A549 (cell line): ENCODE measurements at regions not wholly inside any gene's neighbourhood (a gene's known extent, or its start where the extent isn't known, plus 50 kb on each side); places are given as distances from the start of the nearest gene placed in this dataset.

Experiments
- ATAC-seq, 2 experiments: fragments of 200-7000 bp in 1 of 2; fragments of >200 bp in 1 of 2; cut with Nextera tagmentation in 1 of 2; cut with Tn5 transposase in 1 of 2; 3 replicates each; pipeline versions ENCODE4 v1.8.0 to v1.9.1; 2018 to 2020; ENCODE audit warnings: mild to moderate bottlenecking in 1 of 2, moderate library complexity in 1 of 2
- CTCF ChIA-PET: fragments of 300-600 bp; sonication (Branson Sonifier 250); formaldehyde crosslinking; extraction: SDS; loops from one replicate; lab custom pipeline; 2021; ENCODE audit warnings: antibody characterized with exemption, inconsistent platforms; lab: Yijun Ruan, JAX
- POLR2A ChIA-PET: fragments of 350-600 bp; formaldehyde crosslinking; extraction: SDS; loops from one replicate; lab custom pipeline; 2021; ENCODE audit warnings: antibody characterized with exemption, inconsistent platforms; lab: Yijun Ruan, JAX
- DNase-seq, 2 experiments: peaks; one replicate each; pipeline versions ENCODE4 v3.0.0 to v3.0.0-alpha.2; 2011 to 2016; ENCODE audit warnings: low read depth in 1 of 2, low spot score in 1 of 2
- FAIRE-seq: peaks from 2 replicates; lab custom pipeline; 2011; peaks lifted over from hg19 to GRCh38; lab: Jason Lieb, UNC
- H3K27ac ChIP-seq, 2 experiments: fragments of >200 bp; sonication (Bioruptor Twin); formaldehyde crosslinking; 3 replicates each; pipeline ENCODE4 v1.5.1; 2016 to 2017
- H3K4me1 ChIP-seq: fragments of >200 bp; sonication (Bioruptor Twin); formaldehyde crosslinking; 3 replicates; pipeline ENCODE4 v1.6.1; 2016
- H3K4me2 ChIP-seq: fragments of >200 bp; sonication (Bioruptor Twin); formaldehyde crosslinking; 3 replicates; pipeline ENCODE4 v1.6.1; 2016
- H3K4me3 ChIP-seq: fragments of >200 bp; sonication (Bioruptor Twin); formaldehyde crosslinking; 3 replicates; pipeline ENCODE4 v1.5.1; 2016
- H3K9me3 ChIP-seq: fragments of >200 bp; sonication (Bioruptor Twin); formaldehyde crosslinking; 3 replicates; pipeline ENCODE4 v1.6.1; 2016
- BHLHE40 ChIP-seq: IDR thresholded peaks from 2 replicates; pipeline ENCODE4 v1.6.1; 2012; ENCODE audit warnings: low read depth, low read length, inconsistent platforms
- CBX2 ChIP-seq: fragments of 200-600 bp; sonication (generic); IDR thresholded peaks from 2 replicates; pipeline ENCODE4 v1.6.1; 2016; ENCODE audit warnings: low read depth, mild to moderate bottlenecking, borderline replicate concordance
- CBX8 ChIP-seq: fragments of 200-600 bp; sonication (generic); IDR thresholded peaks from 2 replicates; pipeline ENCODE4 v1.6.1; 2016
- CHD2 ChIP-seq: fragments of 150-350 bp; IDR thresholded peaks from 2 replicates; pipeline ENCODE4 v1.6.1; 2014; ENCODE audit warnings: low read length; ENCODE audit not compliant: partially characterized antibody
- EP300 ChIP-seq, 2 experiments: fragments of >200 bp; sonication (Bioruptor Twin); formaldehyde crosslinking; IDR thresholded peaks; 2 replicates in 1 of 2; 3 replicates in 1 of 2; pipeline ENCODE4 v1.6.1; 2016 to 2017
- FOSL2 ChIP-seq, 2 experiments: fragments of 450-650 bp in 1 of 2; fragments of >200 bp in 1 of 2; sonication (Bioruptor Twin) in 1 of 2; formaldehyde crosslinking; IDR thresholded peaks; 2 replicates each; pipeline versions ENCODE4 v1.5.0 to v1.6.1; 2016 to 2020; ENCODE audit warnings: mild to moderate bottlenecking in 1 of 2, moderate library complexity in 1 of 2
- GATA3 ChIP-seq: IDR thresholded peaks from 2 replicates; pipeline ENCODE4 v1.6.1; 2012; ENCODE audit warnings: borderline replicate concordance
- HDAC2 ChIP-seq: fragments of 200-600 bp; sonication (generic); IDR thresholded peaks from 2 replicates; pipeline ENCODE4 v1.6.1; 2016
- HOXB13 ChIP-seq: fragments of 250-450 bp; sonication (Bioruptor Pico); IDR thresholded peaks from 2 replicates; pipeline ENCODE4 v1.5.0; 2020; ENCODE audit warnings: low read depth, mild to moderate bottlenecking, moderate library complexity
- HOXB5 ChIP-seq: fragments of 250-450 bp; sonication (Bioruptor Pico); IDR thresholded peaks from 2 replicates; pipeline ENCODE4 v1.5.0; 2020; ENCODE audit warnings: mild to moderate bottlenecking, moderate library complexity
- KDM1A ChIP-seq: fragments of 200-600 bp; sonication (generic); IDR thresholded peaks from 2 replicates; pipeline ENCODE4 v1.6.1; 2016; ENCODE audit warnings: low read depth, mild to moderate bottlenecking
- MAX ChIP-seq: IDR thresholded peaks from 2 replicates; pipeline ENCODE4 v1.6.1; 2012
- MAZ ChIP-seq: fragments of 150-350 bp; IDR thresholded peaks from 2 replicates; pipeline ENCODE4 v1.6.1; 2014; ENCODE audit warnings: antibody characterized with exemption, low read depth, low read length, borderline replicate concordance
- NFE2L2 ChIP-seq: fragments of 150-350 bp; conservative IDR thresholded peaks from 2 replicates; pipeline ENCODE4 v1.6.1; 2014; ENCODE audit warnings: low read length
- PBX3 ChIP-seq: IDR thresholded peaks from 2 replicates; pipeline ENCODE4 v1.6.1; 2012
- PHF8 ChIP-seq: fragments of 200-600 bp; sonication (generic); IDR thresholded peaks from 2 replicates; pipeline ENCODE4 v1.6.1; 2016; ENCODE audit warnings: low read depth, mild to moderate bottlenecking, antibody characterized with exemption, moderate library complexity, borderline replicate concordance
- RCOR1 ChIP-seq: fragments of 150-350 bp; IDR thresholded peaks from 2 replicates; pipeline ENCODE4 v1.6.1; 2014; ENCODE audit warnings: antibody characterized with exemption, low read length, low read depth
- REST ChIP-seq: fragments of 200-600 bp; sonication (generic); IDR thresholded peaks from 2 replicates; pipeline ENCODE4 v1.6.1; 2016; ENCODE audit warnings: antibody characterized with exemption, mild to moderate bottlenecking, moderate library complexity
- RNF2 ChIP-seq: fragments of 200-600 bp; sonication (generic); IDR thresholded peaks from 2 replicates; pipeline ENCODE4 v1.6.1; 2016; ENCODE audit warnings: low read depth, mild to moderate bottlenecking, antibody characterized with exemption, moderate library complexity, borderline replicate concordance
- SMC3 ChIP-seq: fragments of >200 bp; sonication (Bioruptor Twin); formaldehyde crosslinking; IDR thresholded peaks from 3 replicates; pipeline ENCODE4 v1.6.1; 2018; ENCODE audit warnings: inconsistent platforms
- TP53 ChIP-seq: fragments of 250-450 bp; sonication (Bioruptor Pico); IDR thresholded peaks from 2 replicates; pipeline ENCODE4 v1.5.0; 2021; ENCODE audit warnings: mild to moderate bottlenecking, moderate library complexity
- ZFP36 ChIP-seq: fragments of 450-650 bp; IDR thresholded peaks from 2 replicates; pipeline ENCODE4 v1.6.1; 2014; ENCODE audit warnings: borderline replicate concordance; ENCODE audit not compliant: partially characterized antibody
- WGBS: methylation state at CpG from one replicate; pipeline ENCODE4 v1.1.6; 2017; ENCODE audit errors: missing lambda C conversion rate; 5-methylcytosine and 5-hydroxymethylcytosine counted together

- peak overlapping the region in 1 of 2 experiments; percentile 51; a peak in 2 of 6 replicates for H3K27ac ChIP-seq
- H3K4me3 ChIP-seq, result no peak overlapping the region
- H3K4me1 ChIP-seq, result 0 out of 3 replicates have a peak, but pooled peaks cover 4% of the 10 kb centered on the region
- H3K4me2 ChIP-seq, result 0 out of 3 replicates have a peak overlapping the region, but pooled peaks have one; percentile 12
- 0 out of 3 replicates have a peak, but pooled peaks cover 3% of the 10 kb centered on the region for H3K9me3 ChIP-seq
- peak; percentile 43 to 62; a peak in 2 of 6 replicates for ATAC-seq
- 39% methylated on average over 3 of the region's 3 CpGs for WGBS
- POLR2A ChIA-PET, result no interaction called here
- CTCF ChIA-PET, result no interaction called here
- no peak for TF ChIP-seq HOXB5 (CRISPR knock-in tag)
- no peak for TF ChIP-seq FOSL2 (IDR thresholded peaks at IDR 0.05)
- TF ChIP-seq FOSL2 (CRISPR knock-in tag; IDR thresholded peaks at IDR 0.05), result peak; percentile 63
- peak in 1 of 2 experiments; percentile 20 for DNase-seq
- peak; percentile 43 for FAIRE-seq
Observed at GRCh38 chr7:46972205-46972604, 609.7 kb downstream of the TNS3 start.

GRCh38 chr7:46970476-46970875, 611.4 kb downstream of the TNS3 start:
- DNase-seq, result no peak
- Histone ChIP-seq H3K4me2 (no peak overlapping the region), H3K4me1 (0 out of 3 replicates have a peak, but pooled peaks cover 4% of the 10 kb centered on the region), H3K4me3 (no peak overlapping the region), H3K9me3 (peaks cover 17% of the 10 kb centered on the region; the same call in 2 of the 3 replicates), H3K27ac (no peak overlapping the region)
- no peak for TF ChIP-seq KDM1A
- TF ChIP-seq REST, result no peak
- TF ChIP-seq HOXB13 (CRISPR knock-in tag), result no peak
- TF ChIP-seq EP300 (IDR thresholded peaks at IDR 0.05), result no peak
- TF ChIP-seq TP53 (CRISPR knock-in tag), result no peak
- TF ChIP-seq HDAC2, result no peak
- TF ChIP-seq MAZ, result no peak
- TF ChIP-seq MAX, result no peak
- no peak for TF ChIP-seq NFE2L2
- TF ChIP-seq GATA3, result no peak
- no peak for TF ChIP-seq PHF8
- TF ChIP-seq PBX3, result no peak
- FAIRE-seq, result no peak
- 83% methylated on average over 1 of the region's 1 CpG for WGBS
- CTCF ChIA-PET, result no interaction called here
- no peak for ATAC-seq
- POLR2A ChIA-PET, result no interaction called here

- Histone ChIP-seq H3K4me2 (no peak overlapping the region), H3K27ac (no peak overlapping the region), H3K4me1 (0 out of 3 replicates have a peak, but pooled peaks cover 4% of the 10 kb centered on the region), H3K9me3 (peaks cover 17% of the 10 kb centered on the region; the same call in 2 of the 3 replicates), H3K4me3 (no peak overlapping the region)
- 72% methylated on average over 5 of the region's 5 CpGs for WGBS
- ATAC-seq, result no peak
- ChIA-PET CTCF (no interaction called here), POLR2A (no interaction called here)
- no peak for DNase-seq
- FAIRE-seq, result no peak
- TF ChIP-seq RNF2 (no peak), BHLHE40 (no peak), CHD2 (no peak), CBX2 (no peak), EP300 (IDR thresholded peaks at IDR 0.05) (no peak), PHF8 (no peak), RCOR1 (no peak), SMC3 (no peak), ZFP36 (no peak), CBX8 (no peak)
Observed at GRCh38 chr7:46970131-46970430, 611.8 kb downstream of the TNS3 start.
